Liver (tissue), 3 donors: ENCODE measurements at regions not wholly inside any gene's neighbourhood (a gene's known extent, or its start where the extent isn't known, plus 50 kb on each side); places are given as distances from the start of the nearest gene placed in this dataset.

Experiments
- EGR1 ChIP-seq, 2 donors: IDR thresholded peaks; 2 replicates each; pipeline ENCODE4 v1.6.1; 2016 to 2018; ENCODE audit warnings: antibody characterized with exemption in 2 of 2, low read depth in 2 of 2
- FOXA2 ChIP-seq: IDR thresholded peaks from 2 replicates; pipeline ENCODE4 v1.6.1; 2016; ENCODE audit warnings: antibody characterized with exemption
- JUND ChIP-seq, 2 donors: IDR thresholded peaks; 2 replicates each; pipeline ENCODE4 v1.6.1; 2016; ENCODE audit warnings: antibody characterized with exemption in 2 of 2
- RAD21 ChIP-seq, 2 donors: IDR thresholded peaks; 2 replicates each; pipeline ENCODE4 v1.6.1; 2016; ENCODE audit warnings: antibody characterized with exemption in 2 of 2, mild to moderate bottlenecking in 2 of 2
- SP1 ChIP-seq: IDR thresholded peaks from 2 replicates; pipeline ENCODE4 v1.6.1; 2018; ENCODE audit warnings: antibody characterized with exemption, mild to moderate bottlenecking
- YY1 ChIP-seq: IDR thresholded peaks from 2 replicates; pipeline ENCODE4 v1.6.1; 2016; ENCODE audit warnings: antibody characterized with exemption, mild to moderate bottlenecking
- TF ChIP-seq, protein P1 (sequence below): fragments of 150-350 bp; IDR thresholded peaks from 2 replicates; pipeline ENCODE4 v1.5.1; 2017; ENCODE audit warnings: improper control_type of control experiment, low read depth, low read length; ENCODE audit not compliant: missing input control
- TF ChIP-seq, protein P2 (sequence below): IDR thresholded peaks from 2 replicates; pipeline ENCODE4 v1.6.1; 2016; ENCODE audit warnings: antibody characterized with exemption, mild to moderate bottlenecking
- TF ChIP-seq, protein P3 (sequence below): IDR thresholded peaks from 2 replicates; pipeline ENCODE4 v1.6.1; 2016; ENCODE audit warnings: antibody characterized with exemption
- TF ChIP-seq, protein P4 (sequence below): IDR thresholded peaks from 2 replicates; pipeline ENCODE4 v1.6.1; 2016; ENCODE audit warnings: antibody characterized with exemption
- donor health status: healthy.
- donor health status: healthy.

DNA sequence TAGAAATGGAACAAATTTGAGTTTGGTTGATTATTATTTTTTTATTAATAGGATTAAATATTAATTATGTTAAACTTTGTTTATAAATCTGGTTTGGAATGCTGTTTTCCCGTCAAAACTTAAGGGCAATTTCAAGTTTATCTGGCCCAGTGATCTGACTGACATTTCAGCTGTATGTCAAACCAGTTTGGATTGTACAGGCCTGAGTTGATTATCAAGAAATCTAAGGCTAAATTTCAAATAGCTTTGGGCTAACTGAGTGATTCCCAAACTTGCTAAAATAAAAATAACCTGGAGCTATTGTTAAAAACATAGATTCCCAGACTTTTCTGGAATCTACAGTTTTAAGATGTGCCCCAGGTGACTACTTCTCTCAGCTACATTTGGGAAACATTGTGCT, 65.9 kb upstream of the SPOPL start:
- TF ChIP-seq, protein P1, sequence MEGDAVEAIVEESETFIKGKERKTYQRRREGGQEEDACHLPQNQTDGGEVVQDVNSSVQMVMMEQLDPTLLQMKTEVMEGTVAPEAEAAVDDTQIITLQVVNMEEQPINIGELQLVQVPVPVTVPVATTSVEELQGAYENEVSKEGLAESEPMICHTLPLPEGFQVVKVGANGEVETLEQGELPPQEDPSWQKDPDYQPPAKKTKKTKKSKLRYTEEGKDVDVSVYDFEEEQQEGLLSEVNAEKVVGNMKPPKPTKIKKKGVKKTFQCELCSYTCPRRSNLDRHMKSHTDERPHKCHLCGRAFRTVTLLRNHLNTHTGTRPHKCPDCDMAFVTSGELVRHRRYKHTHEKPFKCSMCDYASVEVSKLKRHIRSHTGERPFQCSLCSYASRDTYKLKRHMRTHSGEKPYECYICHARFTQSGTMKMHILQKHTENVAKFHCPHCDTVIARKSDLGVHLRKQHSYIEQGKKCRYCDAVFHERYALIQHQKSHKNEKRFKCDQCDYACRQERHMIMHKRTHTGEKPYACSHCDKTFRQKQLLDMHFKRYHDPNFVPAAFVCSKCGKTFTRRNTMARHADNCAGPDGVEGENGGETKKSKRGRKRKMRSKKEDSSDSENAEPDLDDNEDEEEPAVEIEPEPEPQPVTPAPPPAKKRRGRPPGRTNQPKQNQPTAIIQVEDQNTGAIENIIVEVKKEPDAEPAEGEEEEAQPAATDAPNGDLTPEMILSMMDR = no peak
- no peak for TF ChIP-seq YY1
- TF ChIP-seq EGR1 (IDR thresholded peaks at IDR 0.05; ENCODE audit: low read depth in 2 of 2) = no peak
- no peak for TF ChIP-seq JUND (IDR thresholded peaks at IDR 0.05)
- TF ChIP-seq, protein P2, sequence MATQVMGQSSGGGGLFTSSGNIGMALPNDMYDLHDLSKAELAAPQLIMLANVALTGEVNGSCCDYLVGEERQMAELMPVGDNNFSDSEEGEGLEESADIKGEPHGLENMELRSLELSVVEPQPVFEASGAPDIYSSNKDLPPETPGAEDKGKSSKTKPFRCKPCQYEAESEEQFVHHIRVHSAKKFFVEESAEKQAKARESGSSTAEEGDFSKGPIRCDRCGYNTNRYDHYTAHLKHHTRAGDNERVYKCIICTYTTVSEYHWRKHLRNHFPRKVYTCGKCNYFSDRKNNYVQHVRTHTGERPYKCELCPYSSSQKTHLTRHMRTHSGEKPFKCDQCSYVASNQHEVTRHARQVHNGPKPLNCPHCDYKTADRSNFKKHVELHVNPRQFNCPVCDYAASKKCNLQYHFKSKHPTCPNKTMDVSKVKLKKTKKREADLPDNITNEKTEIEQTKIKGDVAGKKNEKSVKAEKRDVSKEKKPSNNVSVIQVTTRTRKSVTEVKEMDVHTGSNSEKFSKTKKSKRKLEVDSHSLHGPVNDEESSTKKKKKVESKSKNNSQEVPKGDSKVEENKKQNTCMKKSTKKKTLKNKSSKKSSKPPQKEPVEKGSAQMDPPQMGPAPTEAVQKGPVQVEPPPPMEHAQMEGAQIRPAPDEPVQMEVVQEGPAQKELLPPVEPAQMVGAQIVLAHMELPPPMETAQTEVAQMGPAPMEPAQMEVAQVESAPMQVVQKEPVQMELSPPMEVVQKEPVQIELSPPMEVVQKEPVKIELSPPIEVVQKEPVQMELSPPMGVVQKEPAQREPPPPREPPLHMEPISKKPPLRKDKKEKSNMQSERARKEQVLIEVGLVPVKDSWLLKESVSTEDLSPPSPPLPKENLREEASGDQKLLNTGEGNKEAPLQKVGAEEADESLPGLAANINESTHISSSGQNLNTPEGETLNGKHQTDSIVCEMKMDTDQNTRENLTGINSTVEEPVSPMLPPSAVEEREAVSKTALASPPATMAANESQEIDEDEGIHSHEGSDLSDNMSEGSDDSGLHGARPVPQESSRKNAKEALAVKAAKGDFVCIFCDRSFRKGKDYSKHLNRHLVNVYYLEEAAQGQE = no peak
- TF ChIP-seq FOXA2 = no peak
- no peak for TF ChIP-seq RAD21 (IDR thresholded peaks at IDR 0.05)
- TF ChIP-seq, protein P3, sequence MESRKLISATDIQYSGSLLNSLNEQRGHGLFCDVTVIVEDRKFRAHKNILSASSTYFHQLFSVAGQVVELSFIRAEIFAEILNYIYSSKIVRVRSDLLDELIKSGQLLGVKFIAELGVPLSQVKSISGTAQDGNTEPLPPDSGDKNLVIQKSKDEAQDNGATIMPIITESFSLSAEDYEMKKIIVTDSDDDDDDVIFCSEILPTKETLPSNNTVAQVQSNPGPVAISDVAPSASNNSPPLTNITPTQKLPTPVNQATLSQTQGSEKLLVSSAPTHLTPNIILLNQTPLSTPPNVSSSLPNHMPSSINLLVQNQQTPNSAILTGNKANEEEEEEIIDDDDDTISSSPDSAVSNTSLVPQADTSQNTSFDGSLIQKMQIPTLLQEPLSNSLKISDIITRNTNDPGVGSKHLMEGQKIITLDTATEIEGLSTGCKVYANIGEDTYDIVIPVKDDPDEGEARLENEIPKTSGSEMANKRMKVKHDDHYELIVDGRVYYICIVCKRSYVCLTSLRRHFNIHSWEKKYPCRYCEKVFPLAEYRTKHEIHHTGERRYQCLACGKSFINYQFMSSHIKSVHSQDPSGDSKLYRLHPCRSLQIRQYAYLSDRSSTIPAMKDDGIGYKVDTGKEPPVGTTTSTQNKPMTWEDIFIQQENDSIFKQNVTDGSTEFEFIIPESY = no peak
- TF ChIP-seq SP1 = no peak
- TF ChIP-seq, protein P4, sequence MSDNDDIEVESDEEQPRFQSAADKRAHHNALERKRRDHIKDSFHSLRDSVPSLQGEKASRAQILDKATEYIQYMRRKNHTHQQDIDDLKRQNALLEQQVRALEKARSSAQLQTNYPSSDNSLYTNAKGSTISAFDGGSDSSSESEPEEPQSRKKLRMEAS = no peak
